ENCODE measurements at regions not wholly inside any gene's neighbourhood (a gene's known extent, or its start where the extent isn't known, plus 50 kb on each side); places are given as distances from the start of the nearest gene placed in this dataset.

DNA sequence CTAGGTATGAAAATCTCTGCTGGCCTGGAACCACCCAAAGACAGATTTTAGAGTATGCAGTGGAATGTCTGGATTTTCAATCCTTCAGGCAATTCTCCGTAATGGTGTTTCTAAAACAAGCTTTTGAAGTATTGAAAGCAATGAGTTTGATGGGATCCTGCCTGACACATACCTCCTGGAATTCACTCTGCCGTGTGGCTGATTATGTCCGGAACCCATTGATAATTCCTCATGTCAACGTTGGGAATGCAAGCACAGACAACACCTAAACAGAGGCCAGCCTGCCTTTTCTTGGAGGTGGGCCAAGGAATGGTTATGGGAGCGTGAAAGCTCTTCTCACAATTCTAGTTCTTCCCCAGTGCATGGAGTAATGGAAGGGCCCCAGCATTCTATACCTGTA lies 168.9 kb upstream of the HMCN1 start:
- ATAC-seq: peak in 3 of 4 donors; percentile 45 to 71 (median 59)
- peak in 2 of 5 donors; percentile 23 to 32 for DNase-seq
- Histone ChIP-seq H3K4me1 (peaks cover 0 to 49% (median 5%) of the 10 kb centered on the region in 12 donors), H3K4me3 (no peak overlapping the region), H3K9me3 (no peaks in the 10 kb centered on the region), H3K27me3 (no peaks in the 10 kb centered on the region), H3K27ac (peak overlapping the region in 2 of 12 donors; percentile 4 to 15), H3K36me3 (no peaks in the 10 kb centered on the region)
- TF ChIP-seq POLR2A (IDR thresholded peaks at IDR 0.05) (no peak), CTCF (IDR thresholded peaks at IDR 0.05) (no peak)
- WGBS, 4 donors: 41 to 49% (median 46%) methylated on average over 5 of the region's 5 CpGs
- intact Hi-C loops (cut with DNase I): loop anchor here in 1 of 10 donors (5.0 kb wide), 1 partner anchor 102 kb away; no protein-coding TSS in a partner anchor

GRCh38 chr1:185564816-185565215 lies 169.4 kb upstream of the HMCN1 start:
- Histone ChIP-seq H3K27ac (peak overlapping the region in 1 of 12 donors; percentile 15), H3K4me1 (peaks cover 0 to 54% (median 5%) of the 10 kb centered on the region in 12 donors), H3K27me3 (no peaks in the 10 kb centered on the region), H3K36me3 (no peaks in the 10 kb centered on the region), H3K4me3 (no peak overlapping the region), H3K9me3 (no peaks in the 10 kb centered on the region)
- WGBS, 4 donors: 78 to 89% (median 83%) methylated on average over 1 of the region's 1 CpG
- DNase-seq: no peak
- intact Hi-C loops (cut with DNase I): loop anchor here in 1 of 10 donors (5.0 kb wide), 1 partner anchor 102 kb away; no protein-coding TSS in a partner anchor
- TF ChIP-seq CTCF (IDR thresholded peaks at IDR 0.05) (no peak), POLR2A (IDR thresholded peaks at IDR 0.05) (no peak)
- no peak for ATAC-seq

GRCh38 chr1:185562461-185563359 lies 171.5 kb upstream of the HMCN1 start:
- TF ChIP-seq POLR2A (IDR thresholded peaks at IDR 0.05) (no peak), CTCF (IDR thresholded peaks at IDR 0.05) (no peak)
- H3K27me3 ChIP-seq: no peaks in the 10 kb centered on the region
- H3K4me3 ChIP-seq: no peak overlapping the region
- peaks cover 0 to 49% (median 5%) of the 10 kb centered on the region in 12 donors for H3K4me1 ChIP-seq
- ATAC-seq (no peak), DNase-seq (no peak)
- no peaks in the 10 kb centered on the region for H3K36me3 ChIP-seq
- no peaks in the 10 kb centered on the region for H3K9me3 ChIP-seq
- intact Hi-C loops (cut with DNase I): no loop called here
- 91 to 93% (median 91%) methylated on average over 6 of the region's 6 CpGs for WGBS, 4 donors
- no peak overlapping the region for H3K27ac ChIP-seq

DNA sequence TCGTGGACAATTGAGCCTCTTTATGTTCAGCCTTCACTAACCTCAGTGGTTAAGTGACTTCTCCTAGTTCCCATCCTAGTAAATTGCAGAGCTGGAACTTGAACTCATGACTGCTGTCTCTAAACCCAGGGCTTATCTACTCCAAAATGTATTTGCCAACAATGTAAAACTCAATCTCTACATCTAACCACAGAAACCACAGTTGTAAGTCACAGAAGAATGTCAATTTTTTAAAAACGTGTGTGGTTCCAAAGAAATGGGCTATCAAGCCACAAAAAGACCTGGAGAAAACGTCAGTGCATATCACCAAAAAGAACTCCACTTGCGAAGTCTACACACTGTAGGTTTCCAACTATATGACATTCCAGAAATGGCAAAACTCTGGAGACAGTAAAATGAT lies 172.6 kb upstream of the HMCN1 start:
- WGBS, 4 donors: 73 to 84% (median 83%) methylated on average over 4 of the region's 4 CpGs
- TF ChIP-seq POLR2A (IDR thresholded peaks at IDR 0.05) (no peak), CTCF (IDR thresholded peaks at IDR 0.05) (no peak)

More for the DNA sequence above, 172.6 kb upstream of the HMCN1 start:
- no peaks in the 10 kb centered on the region for H3K27me3 ChIP-seq
- peaks cover 0 to 39% (median 1%) of the 10 kb centered on the region in 12 donors for H3K4me1 ChIP-seq
- no peaks in the 10 kb centered on the region for H3K9me3 ChIP-seq
- H3K4me3 ChIP-seq: no peak overlapping the region
- no peaks in the 10 kb centered on the region for H3K36me3 ChIP-seq
- no peak for ATAC-seq
- H3K27ac ChIP-seq: no peak overlapping the region
- intact Hi-C loops (cut with DNase I): no loop called here
- no peak for DNase-seq
